ENCODE measurements at regions not wholly inside any gene's neighbourhood (a gene's known extent, or its start where the extent isn't known, plus 50 kb on each side); places are given as distances from the start of the nearest gene placed in this dataset.

- ATAC-seq: no peak
- TF ChIP-seq CREB5 (CRISPR knock-in tag; IDR thresholded peaks at IDR 0.05; ENCODE audit: low read depth) (no peak), ZC3H10 (CRISPR knock-in tag; IDR thresholded peaks at IDR 0.05) (no peak), SNAI2 (CRISPR knock-in tag; IDR thresholded peaks at IDR 0.05) (no peak), ISL1 (CRISPR knock-in tag; IDR thresholded peaks at IDR 0.05) (no peak), ZNF70 (CRISPR knock-in tag; IDR thresholded peaks at IDR 0.05) (no peak), PATZ1 (CRISPR knock-in tag; IDR thresholded peaks at IDR 0.05; ENCODE audit: borderline replicate concordance) (no peak), ESRRG (CRISPR knock-in tag; IDR thresholded peaks at IDR 0.05) (no peak), ZFP3 (CRISPR knock-in tag; IDR thresholded peaks at IDR 0.05) (no peak), ZFP30 (CRISPR knock-in tag; IDR thresholded peaks at IDR 0.05) (no peak), CSRNP3 (CRISPR knock-in tag; IDR thresholded peaks at IDR 0.05) (no peak), BACH2 (CRISPR knock-in tag; IDR thresholded peaks at IDR 0.05; ENCODE audit: borderline replicate concordance) (no peak), PPARA (CRISPR knock-in tag; IDR thresholded peaks at IDR 0.05; ENCODE audit: borderline replicate concordance) (no peak), TOX (CRISPR knock-in tag; IDR thresholded peaks at IDR 0.05; ENCODE audit: borderline replicate concordance) (no peak), ZNF565 (CRISPR knock-in tag; conservative IDR thresholded peaks at IDR 0.05; ENCODE audit: low read depth) (no peak), ZNF8 (CRISPR knock-in tag; IDR thresholded peaks at IDR 0.05) (no peak), CSDC2 (CRISPR knock-in tag; IDR thresholded peaks at IDR 0.05) (no peak), GLIS3 (CRISPR knock-in tag; IDR thresholded peaks at IDR 0.05) (no peak)
These were observed 63.3 kb upstream of the MAGI3 start for GRCh38 chr1:113326976-113327375.

- no peak for ATAC-seq
- no peak for TF ChIP-seq POU6F1 (CRISPR knock-in tag; IDR thresholded peaks at IDR 0.05; ENCODE audit: borderline replicate concordance, low read depth)
- TF ChIP-seq ESRRG (CRISPR knock-in tag; IDR thresholded peaks at IDR 0.05): no peak
- TF ChIP-seq ISL1 (CRISPR knock-in tag; IDR thresholded peaks at IDR 0.05): no peak
- TF ChIP-seq ZNF8 (CRISPR knock-in tag; IDR thresholded peaks at IDR 0.05): no peak
- no peak for TF ChIP-seq CREB5 (CRISPR knock-in tag; IDR thresholded peaks at IDR 0.05; ENCODE audit: low read depth)
- TF ChIP-seq CSDC2 (CRISPR knock-in tag; IDR thresholded peaks at IDR 0.05): no peak
- TF ChIP-seq TCF4 (CRISPR knock-in tag; IDR thresholded peaks at IDR 0.05; ENCODE audit: borderline replicate concordance): no peak
- no peak for TF ChIP-seq RARB (CRISPR knock-in tag; IDR thresholded peaks at IDR 0.05)
- TF ChIP-seq ZC3H10 (CRISPR knock-in tag; IDR thresholded peaks at IDR 0.05): no peak
- no peak for TF ChIP-seq SNAI2 (CRISPR knock-in tag; IDR thresholded peaks at IDR 0.05)
- no peak for TF ChIP-seq PPARA (CRISPR knock-in tag; IDR thresholded peaks at IDR 0.05; ENCODE audit: borderline replicate concordance)
- TF ChIP-seq ZNF70 (CRISPR knock-in tag; IDR thresholded peaks at IDR 0.05): no peak
- TF ChIP-seq ZFP30 (CRISPR knock-in tag; IDR thresholded peaks at IDR 0.05): no peak
- no peak for TF ChIP-seq OSR1 (CRISPR knock-in tag; IDR thresholded peaks at IDR 0.05)
- no peak for TF ChIP-seq GLIS3 (CRISPR knock-in tag; IDR thresholded peaks at IDR 0.05)
- TF ChIP-seq TOX (CRISPR knock-in tag; IDR thresholded peaks at IDR 0.05; ENCODE audit: borderline replicate concordance): no peak
- TF ChIP-seq PATZ1 (CRISPR knock-in tag; IDR thresholded peaks at IDR 0.05; ENCODE audit: borderline replicate concordance): no peak
- TF ChIP-seq BACH2 (CRISPR knock-in tag; IDR thresholded peaks at IDR 0.05; ENCODE audit: borderline replicate concordance): no peak
- no peak for TF ChIP-seq ZNF565 (CRISPR knock-in tag; conservative IDR thresholded peaks at IDR 0.05; ENCODE audit: low read depth)
- no peak for TF ChIP-seq CSRNP3 (CRISPR knock-in tag; IDR thresholded peaks at IDR 0.05)
These were observed 57.3 kb upstream of the MAGI3 start for GRCh38 chr1:113333056-113333455.

Data from SK-N-SH treated with all-trans-retinoic acid at 6 μM for 48 hours (cell line).